Esophagus squamous epithelium (tissue), 5 donors: ENCODE measurements at regions not wholly inside any gene's neighbourhood (a gene's known extent, or its start where the extent isn't known, plus 50 kb on each side); places are given as distances from the start of the nearest gene placed in this dataset.

Source experiments
- DNase-seq: peaks from one replicate; lab custom pipeline; 2025; lab: John Stamatoyannopoulos, UW
- H3K27ac ChIP-seq, 4 donors: fragments of 200-600 bp; sonication (generic); one replicate each; pipeline ENCODE4 v1.5.1; 2016 to 2019; ENCODE audit warnings: mild to moderate bottlenecking in 1 of 4
- H3K27me3 ChIP-seq, 4 donors: fragments of 200-600 bp; sonication (generic); 1 replicate in 3 of 4; 2 replicates in 1 of 4; pipeline versions ENCODE4 v1.5.1 to v1.6.0; 2017 to 2021; ENCODE audit warnings: antibody characterized with exemption in 1 of 4
- H3K36me3 ChIP-seq, 3 donors: fragments of 200-600 bp; sonication (generic); one replicate each; pipeline ENCODE4 v1.5.1; 2016 to 2019
- H3K4me1 ChIP-seq, 3 donors: fragments of 200-600 bp; sonication (generic); one replicate each; pipeline ENCODE4 v1.5.1; 2017 to 2019
- H3K4me3 ChIP-seq, 4 donors: fragments of 200-600 bp; sonication (generic); 1 replicate in 3 of 4; 2 replicates in 1 of 4; pipeline ENCODE4 v1.5.1; 2016 to 2019; ENCODE audit warnings: mild to moderate bottlenecking in 2 of 4, moderate library complexity in 1 of 4
- H3K9me3 ChIP-seq, 3 donors: fragments of 200-600 bp; sonication (generic); one replicate each; pipeline ENCODE4 v1.5.1; 2016 to 2019
- POLR2A ChIP-seq, 4 donors: fragments of 450-650 bp; IDR thresholded peaks; one replicate each; pipeline ENCODE4 v1.6.1; 2017; ENCODE audit warnings: antibody characterized with exemption in 4 of 4, mild to moderate bottlenecking in 4 of 4, moderate library complexity in 3 of 4
- WGBS, 2 donors: methylation state at CpG; one replicate each; pipeline ENCODE4 v1.1.5; 2018; 5-methylcytosine and 5-hydroxymethylcytosine counted together
- intact Hi-C: fragments of 100-400 bp; cut with DNase I; formaldehyde crosslinking; loops from one replicate; pipeline ENCODE4 v1.15.0; 2022
- TF ChIP-seq, protein P1 (sequence below), 6 experiments: fragments of 450-650 bp in 4 of 6; fragments of 200-600 bp in 2 of 6; sonication (generic) in 2 of 6; IDR thresholded peaks; one replicate each; pipeline ENCODE4 v1.5.1; 2016 to 2019; ENCODE audit warnings: antibody characterized with exemption in 6 of 6, mild to moderate bottlenecking in 4 of 6, moderate library complexity in 4 of 6
- donor health status: DM: yes; HTN: yes; CAD: no.

GRCh38 chr21:15227919-15228318 is 163.1 kb upstream of the NRIP1 start:
- Histone ChIP-seq H3K4me3 (no peak overlapping the region), H3K36me3 (no peaks in the 10 kb centered on the region), H3K27ac (no peak overlapping the region), H3K9me3 (no peaks in the 10 kb centered on the region), H3K27me3 (no peaks in the 10 kb centered on the region), H3K4me1 (peaks cover 0 to 18% (median 0%) of the 10 kb centered on the region in 3 donors)
- 70 to 79% methylated on average over 3 of the region's 3 CpGs for WGBS, 2 donors
- DNase-seq: no peak
- no peak for TF ChIP-seq POLR2A (IDR thresholded peaks at IDR 0.05)
- TF ChIP-seq, protein P1, sequence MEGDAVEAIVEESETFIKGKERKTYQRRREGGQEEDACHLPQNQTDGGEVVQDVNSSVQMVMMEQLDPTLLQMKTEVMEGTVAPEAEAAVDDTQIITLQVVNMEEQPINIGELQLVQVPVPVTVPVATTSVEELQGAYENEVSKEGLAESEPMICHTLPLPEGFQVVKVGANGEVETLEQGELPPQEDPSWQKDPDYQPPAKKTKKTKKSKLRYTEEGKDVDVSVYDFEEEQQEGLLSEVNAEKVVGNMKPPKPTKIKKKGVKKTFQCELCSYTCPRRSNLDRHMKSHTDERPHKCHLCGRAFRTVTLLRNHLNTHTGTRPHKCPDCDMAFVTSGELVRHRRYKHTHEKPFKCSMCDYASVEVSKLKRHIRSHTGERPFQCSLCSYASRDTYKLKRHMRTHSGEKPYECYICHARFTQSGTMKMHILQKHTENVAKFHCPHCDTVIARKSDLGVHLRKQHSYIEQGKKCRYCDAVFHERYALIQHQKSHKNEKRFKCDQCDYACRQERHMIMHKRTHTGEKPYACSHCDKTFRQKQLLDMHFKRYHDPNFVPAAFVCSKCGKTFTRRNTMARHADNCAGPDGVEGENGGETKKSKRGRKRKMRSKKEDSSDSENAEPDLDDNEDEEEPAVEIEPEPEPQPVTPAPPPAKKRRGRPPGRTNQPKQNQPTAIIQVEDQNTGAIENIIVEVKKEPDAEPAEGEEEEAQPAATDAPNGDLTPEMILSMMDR (IDR thresholded peaks at IDR 0.05): no peak
- intact Hi-C loops: no loop called here

- H3K27me3 ChIP-seq: no peaks in the 10 kb centered on the region
- H3K36me3 ChIP-seq: no peaks in the 10 kb centered on the region
- 65 to 68% methylated on average over 4 of the region's 4 CpGs for WGBS, 2 donors
- peaks cover 0 to 5% (median 0%) of the 10 kb centered on the region in 3 donors for H3K4me1 ChIP-seq
- no peak for TF ChIP-seq POLR2A (IDR thresholded peaks at IDR 0.05)
- TF ChIP-seq, protein P1 (IDR thresholded peaks at IDR 0.05): no peak
- H3K27ac ChIP-seq: no peak overlapping the region
- DNase-seq: no peak
- no peaks in the 10 kb centered on the region for H3K9me3 ChIP-seq
- intact Hi-C loops: no loop called here
- no peak overlapping the region for H3K4me3 ChIP-seq
Measured at GRCh38 chr21:15229390-15229789, 164.6 kb upstream of the NRIP1 start.

DNA sequence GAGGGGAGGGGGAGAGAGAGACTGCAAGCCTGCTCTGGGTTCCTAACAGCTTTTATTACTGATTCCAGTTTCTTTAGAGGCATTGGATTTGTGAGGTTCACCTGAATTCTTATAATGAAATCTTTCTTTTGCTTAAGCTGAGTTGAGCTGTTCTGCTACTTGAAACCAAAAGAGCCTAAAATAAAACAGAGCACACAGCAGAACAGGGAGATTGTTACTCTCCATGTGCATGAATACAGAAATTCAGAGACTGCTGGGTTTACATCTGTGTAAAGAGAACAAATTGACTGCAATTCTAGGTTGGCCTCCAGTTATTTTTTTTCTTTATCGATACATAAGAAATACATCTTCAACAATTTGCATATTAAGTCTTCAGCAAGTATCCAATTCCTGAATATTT is 168.8 kb upstream of the NRIP1 start:
- H3K4me3 ChIP-seq: no peak overlapping the region
- no peak for TF ChIP-seq POLR2A (IDR thresholded peaks at IDR 0.05)
- TF ChIP-seq, protein P1 (IDR thresholded peaks at IDR 0.05): no peak
- 80 to 88% methylated on average over 1 of the region's 1 CpG for WGBS, 2 donors

DNA sequence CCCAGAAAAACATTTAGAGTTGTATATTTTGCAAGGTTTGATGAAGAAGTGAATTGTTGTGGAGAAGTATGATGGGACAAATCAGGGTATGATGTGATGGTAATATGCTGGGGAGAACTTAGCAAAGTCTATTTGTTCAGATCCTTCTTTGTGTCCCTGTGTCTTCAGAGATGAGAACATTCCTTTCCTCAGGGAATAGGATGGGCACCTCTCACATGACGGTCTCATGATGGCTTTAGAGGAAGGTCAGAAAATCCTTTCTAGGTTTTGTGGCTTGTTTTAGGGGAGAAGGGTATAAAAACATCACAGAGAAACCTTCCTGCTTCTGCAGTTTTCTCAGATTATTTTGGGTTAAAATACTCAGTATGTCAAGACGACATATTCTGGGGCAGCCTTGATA is 171.3 kb upstream of the NRIP1 start:
- H3K4me1 ChIP-seq: no peaks in the 10 kb centered on the region
- H3K4me3 ChIP-seq: no peak overlapping the region
- no peaks in the 10 kb centered on the region for H3K27me3 ChIP-seq
- H3K27ac ChIP-seq: no peak overlapping the region
- TF ChIP-seq, protein P1 (IDR thresholded peaks at IDR 0.05): no peak
- no peak for TF ChIP-seq POLR2A (IDR thresholded peaks at IDR 0.05)
- intact Hi-C loops: no loop called here
- no peaks in the 10 kb centered on the region for H3K36me3 ChIP-seq
- H3K9me3 ChIP-seq: no peaks in the 10 kb centered on the region
- no peak for DNase-seq
- WGBS, 2 donors: 85 to 97% methylated on average over 2 of the region's 2 CpGs

More for the DNA sequence above, 168.8 kb upstream of the NRIP1 start:
- DNase-seq: no peak
- H3K9me3 ChIP-seq: no peaks in the 10 kb centered on the region
- H3K4me1 ChIP-seq: no peaks in the 10 kb centered on the region
- intact Hi-C loops: no loop called here
- no peak overlapping the region for H3K27ac ChIP-seq
- no peaks in the 10 kb centered on the region for H3K27me3 ChIP-seq
- H3K36me3 ChIP-seq: no peaks in the 10 kb centered on the region

DNA sequence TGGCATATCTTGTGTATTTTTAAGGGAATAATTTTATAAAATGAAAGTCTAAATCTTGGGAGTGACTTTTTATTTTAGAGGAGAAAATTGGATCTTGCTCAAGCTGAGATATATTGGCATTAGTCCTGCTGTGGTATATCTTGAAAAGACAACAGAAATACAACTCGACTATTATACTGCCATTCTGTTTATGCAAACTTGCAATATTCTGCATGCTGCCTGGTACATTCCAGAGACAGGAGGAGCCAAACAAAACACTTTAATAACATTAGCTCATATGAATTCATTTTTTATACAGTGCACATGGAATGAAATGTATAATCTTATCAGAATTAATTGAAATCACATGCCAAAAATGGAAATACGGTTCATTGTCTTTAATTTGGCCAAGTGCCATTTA is 176.0 kb upstream of the NRIP1 start:
- no peaks in the 10 kb centered on the region for H3K4me1 ChIP-seq
- H3K4me3 ChIP-seq: no peak overlapping the region
- no peak overlapping the region for H3K27ac ChIP-seq
- 26 to 38% methylated on average over 2 of the region's 2 CpGs for WGBS, 2 donors
- DNase-seq: no peak
- H3K27me3 ChIP-seq: no peaks in the 10 kb centered on the region
- intact Hi-C loops: no loop called here
- TF ChIP-seq, protein P1 (IDR thresholded peaks at IDR 0.05): no peak
- no peak for TF ChIP-seq POLR2A (IDR thresholded peaks at IDR 0.05)
- no peaks in the 10 kb centered on the region for H3K9me3 ChIP-seq
- no peaks in the 10 kb centered on the region for H3K36me3 ChIP-seq
